ENCODE measurements at regions not wholly inside any gene's neighbourhood (a gene's known extent, or its start where the extent isn't known, plus 50 kb on each side); places are given as distances from the start of the nearest gene placed in this dataset.

- Histone ChIP-seq H3K56ac (ENCODE audit: insufficient read length, low read depth, low read length) (no peak overlapping the region), H2BK120ac (ENCODE audit: low read depth, low read length, poor library complexity, severe bottlenecking) (no peak overlapping the region), H3K23me2 (ENCODE audit: insufficient read length, low read depth, low read length, poor library complexity, severe bottlenecking) (no peaks in the 10 kb centered on the region), H2BK15ac (ENCODE audit: low read depth, low read length) (no peak overlapping the region), H3K4ac (ENCODE audit: low read depth, low read length) (no peak overlapping the region), H3K9ac (ENCODE audit: extremely low read depth, insufficient read length, low read length) (no peak overlapping the region), H2AK5ac (ENCODE audit: insufficient read length, low read length) (no peak overlapping the region), H3T11ph (ENCODE audit: low read length) (no peak overlapping the region), H2BK5ac (ENCODE audit: insufficient read length, low read length) (no peak overlapping the region), H3K4me1 (ENCODE audit: insufficient read depth, low read length) (peaks cover 3% of the 10 kb centered on the region; the same call in 1 of the 2 replicates), H4K5ac (ENCODE audit: insufficient read length, low read depth, low read length) (no peak overlapping the region), H2AFZ (ENCODE audit: low read length) (no peak overlapping the region), H3K27ac (ENCODE audit: insufficient read length, low read depth, low read length) (no peak overlapping the region), H3K9me3 (ENCODE audit: control insufficient read depth, low read depth, low read length) (no peaks in the 10 kb centered on the region), H4K8ac (replicated peaks; ENCODE audit: insufficient read length, low read depth, low read length) (no peak overlapping the region), H2BK12ac (ENCODE audit: insufficient read length, low read depth, low read length) (no peak overlapping the region), H4K20me1 (ENCODE audit: control insufficient read depth, insufficient read depth, insufficient read length) (no peaks in the 10 kb centered on the region), H3K4me2 (ENCODE audit: insufficient read depth, insufficient read length, low read length) (no peak overlapping the region), H2BK20ac (ENCODE audit: low read depth, low read length, poor library complexity, severe bottlenecking) (no peak overlapping the region), H3K14ac (ENCODE audit: insufficient read depth, low read length) (no peak overlapping the region), H3K79me2 (ENCODE audit: insufficient read depth, low read length) (peaks cover 7% of the 10 kb centered on the region; the same call in 1 of the 2 replicates), H3K79me1 (ENCODE audit: insufficient read depth, low read depth, low read length, poor library complexity, severe bottlenecking) (no peaks in the 10 kb centered on the region), H4K91ac (ENCODE audit: insufficient read length, low read depth, low read length) (no peak overlapping the region), H3K18ac (ENCODE audit: insufficient read length, low read depth, low read length) (no peak overlapping the region), H3K23ac (ENCODE audit: insufficient read length, low read depth, low read length) (no peak overlapping the region), H3K27me3 (ENCODE audit: insufficient read depth, low read length) (no peaks in the 10 kb centered on the region)
- Mint-ChIP-seq H3K9me3 (no peaks in the 10 kb centered on the region), H3K27me3 (ENCODE audit: low read depth) (no peaks in the 10 kb centered on the region), H3K27ac (peak overlapping the region in 1 of 3 experiments; percentile 47; a peak in 1 of 7 replicates), H3K36me3 (ENCODE audit: insufficient read depth in 1 of 3, low read depth in 3 of 3) (no peaks in the 10 kb centered on the region), H3K4me1 (peaks cover 26 to 48% of the 10 kb centered on the region in 2 experiments), H3K4me3 (no peak overlapping the region)
- TF ChIP-seq, protein P1, sequence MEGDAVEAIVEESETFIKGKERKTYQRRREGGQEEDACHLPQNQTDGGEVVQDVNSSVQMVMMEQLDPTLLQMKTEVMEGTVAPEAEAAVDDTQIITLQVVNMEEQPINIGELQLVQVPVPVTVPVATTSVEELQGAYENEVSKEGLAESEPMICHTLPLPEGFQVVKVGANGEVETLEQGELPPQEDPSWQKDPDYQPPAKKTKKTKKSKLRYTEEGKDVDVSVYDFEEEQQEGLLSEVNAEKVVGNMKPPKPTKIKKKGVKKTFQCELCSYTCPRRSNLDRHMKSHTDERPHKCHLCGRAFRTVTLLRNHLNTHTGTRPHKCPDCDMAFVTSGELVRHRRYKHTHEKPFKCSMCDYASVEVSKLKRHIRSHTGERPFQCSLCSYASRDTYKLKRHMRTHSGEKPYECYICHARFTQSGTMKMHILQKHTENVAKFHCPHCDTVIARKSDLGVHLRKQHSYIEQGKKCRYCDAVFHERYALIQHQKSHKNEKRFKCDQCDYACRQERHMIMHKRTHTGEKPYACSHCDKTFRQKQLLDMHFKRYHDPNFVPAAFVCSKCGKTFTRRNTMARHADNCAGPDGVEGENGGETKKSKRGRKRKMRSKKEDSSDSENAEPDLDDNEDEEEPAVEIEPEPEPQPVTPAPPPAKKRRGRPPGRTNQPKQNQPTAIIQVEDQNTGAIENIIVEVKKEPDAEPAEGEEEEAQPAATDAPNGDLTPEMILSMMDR (conservative IDR thresholded peaks at IDR 0.05), result no peak
- DNase-seq, result no peak
- no CpG with 5 or more reads among the region's 5 CpGs for WGBS (ENCODE audit: extremely low coverage, insufficient read length, low lambda C conversion rate)
Measured at GRCh38 chr6:138554146-138554545, 54.9 kb upstream of the NHSL1 start.
